ENCODE measurements at regions not wholly inside any gene's neighbourhood (a gene's known extent, or its start where the extent isn't known, plus 50 kb on each side); places are given as distances from the start of the nearest gene placed in this dataset.

DNA sequence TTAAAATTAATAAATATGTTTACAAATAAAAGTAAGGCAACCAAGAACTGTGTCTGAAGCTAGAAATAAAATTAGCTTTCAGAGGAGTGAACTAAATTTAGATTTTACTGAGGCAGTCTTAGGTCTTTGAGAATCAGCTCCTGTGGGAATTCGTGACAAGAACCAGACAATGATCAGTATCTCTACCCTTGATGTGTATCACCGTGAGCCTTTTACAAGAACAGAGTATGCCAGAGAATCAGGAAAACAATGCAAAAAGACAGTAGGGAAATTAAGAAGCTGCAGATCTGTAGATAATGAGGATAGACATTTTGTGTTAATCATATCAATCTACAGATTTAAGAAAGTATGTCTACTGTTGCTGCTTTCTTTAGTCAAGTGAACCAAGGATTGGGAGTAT, 351.0 kb downstream of the COL11A1 start:
- intact Hi-C loops (cut with micrococcal nuclease), result no loop called here
- H3K9me3 Mint-ChIP-seq (ENCODE audit: unreplicated experiment), result no peaks in the 10 kb centered on the region
- H3K36me3 Mint-ChIP-seq (ENCODE audit: insufficient read depth, unreplicated experiment), result no peaks in the 10 kb centered on the region
- POLR2A ChIA-PET, result interaction anchor here (0.6 kb wide), 1 partner anchor 8 kb away, joined by 3 read pairs; no protein-coding TSS in a partner anchor
- H3K4me3 Mint-ChIP-seq (ENCODE audit: unreplicated experiment), result no peak overlapping the region
- TF ChIP-seq, protein P1, sequence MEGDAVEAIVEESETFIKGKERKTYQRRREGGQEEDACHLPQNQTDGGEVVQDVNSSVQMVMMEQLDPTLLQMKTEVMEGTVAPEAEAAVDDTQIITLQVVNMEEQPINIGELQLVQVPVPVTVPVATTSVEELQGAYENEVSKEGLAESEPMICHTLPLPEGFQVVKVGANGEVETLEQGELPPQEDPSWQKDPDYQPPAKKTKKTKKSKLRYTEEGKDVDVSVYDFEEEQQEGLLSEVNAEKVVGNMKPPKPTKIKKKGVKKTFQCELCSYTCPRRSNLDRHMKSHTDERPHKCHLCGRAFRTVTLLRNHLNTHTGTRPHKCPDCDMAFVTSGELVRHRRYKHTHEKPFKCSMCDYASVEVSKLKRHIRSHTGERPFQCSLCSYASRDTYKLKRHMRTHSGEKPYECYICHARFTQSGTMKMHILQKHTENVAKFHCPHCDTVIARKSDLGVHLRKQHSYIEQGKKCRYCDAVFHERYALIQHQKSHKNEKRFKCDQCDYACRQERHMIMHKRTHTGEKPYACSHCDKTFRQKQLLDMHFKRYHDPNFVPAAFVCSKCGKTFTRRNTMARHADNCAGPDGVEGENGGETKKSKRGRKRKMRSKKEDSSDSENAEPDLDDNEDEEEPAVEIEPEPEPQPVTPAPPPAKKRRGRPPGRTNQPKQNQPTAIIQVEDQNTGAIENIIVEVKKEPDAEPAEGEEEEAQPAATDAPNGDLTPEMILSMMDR (IDR thresholded peaks at IDR 0.05; ENCODE audit: unreplicated experiment), result no peak
- H3K27me3 Mint-ChIP-seq (ENCODE audit: insufficient read depth, unreplicated experiment), result no peaks in the 10 kb centered on the region
- CTCF ChIA-PET, result no interaction called here
- no peak for DNase-seq (ENCODE audit: unreplicated experiment)
- H3K4me1 Mint-ChIP-seq (ENCODE audit: insufficient read depth, unreplicated experiment), result no peaks in the 10 kb centered on the region
- H3K27ac Mint-ChIP-seq (ENCODE audit: low read depth, unreplicated experiment), result no peak overlapping the region
- BruUV-seq (replicated peaks), result no TSS peak

DNA sequence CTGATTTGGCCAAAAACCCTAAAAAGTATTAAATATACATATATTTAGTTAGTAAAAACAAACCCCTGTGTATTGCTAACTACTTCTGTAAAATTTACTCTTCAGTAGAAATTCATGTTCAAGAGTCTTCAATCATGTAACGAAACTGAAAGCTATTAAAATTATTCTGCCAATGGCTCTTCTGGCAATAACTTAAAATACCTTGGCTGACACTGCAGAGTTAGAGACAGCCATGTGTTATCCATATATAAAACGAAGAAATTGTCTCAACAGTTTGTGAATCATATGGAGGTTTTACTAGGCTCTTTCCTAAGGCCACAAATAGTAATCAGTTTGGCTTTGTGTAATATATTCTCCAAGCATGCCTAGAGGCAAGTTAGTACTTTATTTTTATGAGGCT, 357.2 kb downstream of the COL11A1 start:
- ChIA-PET CTCF (no interaction called here), POLR2A (no interaction called here)
- Mint-ChIP-seq H3K9me3 (ENCODE audit: unreplicated experiment) (no peaks in the 10 kb centered on the region), H3K27me3 (ENCODE audit: insufficient read depth, unreplicated experiment) (no peaks in the 10 kb centered on the region), H3K36me3 (ENCODE audit: insufficient read depth, unreplicated experiment) (no peaks in the 10 kb centered on the region), H3K4me3 (ENCODE audit: unreplicated experiment) (no peak overlapping the region), H3K4me1 (ENCODE audit: insufficient read depth, unreplicated experiment) (no peaks in the 10 kb centered on the region), H3K27ac (ENCODE audit: low read depth, unreplicated experiment) (no peak overlapping the region)
- TF ChIP-seq, protein P1 (IDR thresholded peaks at IDR 0.05; ENCODE audit: unreplicated experiment), result no peak
- DNase-seq (ENCODE audit: unreplicated experiment), result no peak
- BruUV-seq (replicated peaks), result no TSS peak
- intact Hi-C loops (cut with micrococcal nuclease), result no loop called here

DNA sequence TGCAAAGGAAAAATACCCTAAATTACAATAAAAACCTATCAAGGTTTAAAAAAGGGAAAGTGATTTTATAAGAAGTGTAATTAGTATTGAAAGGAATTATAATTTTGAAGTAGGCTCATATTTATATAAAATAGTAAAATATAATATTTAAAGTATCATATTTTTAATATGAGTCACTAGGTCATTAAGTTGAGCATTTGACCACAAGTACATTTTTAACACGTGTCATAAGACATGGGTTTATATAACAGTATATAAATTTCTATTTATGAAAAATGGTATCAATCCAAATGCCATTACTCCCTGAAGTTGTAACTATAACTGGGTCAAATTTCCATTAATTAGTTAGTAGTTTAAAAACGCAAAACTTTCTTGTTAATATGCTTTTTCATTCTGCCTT, 365.9 kb downstream of the COL11A1 start:
- CTCF ChIA-PET, result no interaction called here
- POLR2A ChIA-PET, result no interaction called here
- TF ChIP-seq, protein P1 (IDR thresholded peaks at IDR 0.05; ENCODE audit: unreplicated experiment), result no peak
- H3K4me3 Mint-ChIP-seq (ENCODE audit: unreplicated experiment), result no peak overlapping the region
- no peak for DNase-seq (ENCODE audit: unreplicated experiment)
- no TSS peak for BruUV-seq (replicated peaks)
- H3K9me3 Mint-ChIP-seq (ENCODE audit: unreplicated experiment), result peaks cover 9% of the 10 kb centered on the region
- no peaks in the 10 kb centered on the region for H3K4me1 Mint-ChIP-seq (ENCODE audit: insufficient read depth, unreplicated experiment)
- no peak overlapping the region for H3K27ac Mint-ChIP-seq (ENCODE audit: low read depth, unreplicated experiment)
- intact Hi-C loops (cut with micrococcal nuclease), result no loop called here
- peaks cover 11% of the 10 kb centered on the region for H3K27me3 Mint-ChIP-seq (ENCODE audit: insufficient read depth, unreplicated experiment)
- H3K36me3 Mint-ChIP-seq (ENCODE audit: insufficient read depth, unreplicated experiment), result no peaks in the 10 kb centered on the region

DNA sequence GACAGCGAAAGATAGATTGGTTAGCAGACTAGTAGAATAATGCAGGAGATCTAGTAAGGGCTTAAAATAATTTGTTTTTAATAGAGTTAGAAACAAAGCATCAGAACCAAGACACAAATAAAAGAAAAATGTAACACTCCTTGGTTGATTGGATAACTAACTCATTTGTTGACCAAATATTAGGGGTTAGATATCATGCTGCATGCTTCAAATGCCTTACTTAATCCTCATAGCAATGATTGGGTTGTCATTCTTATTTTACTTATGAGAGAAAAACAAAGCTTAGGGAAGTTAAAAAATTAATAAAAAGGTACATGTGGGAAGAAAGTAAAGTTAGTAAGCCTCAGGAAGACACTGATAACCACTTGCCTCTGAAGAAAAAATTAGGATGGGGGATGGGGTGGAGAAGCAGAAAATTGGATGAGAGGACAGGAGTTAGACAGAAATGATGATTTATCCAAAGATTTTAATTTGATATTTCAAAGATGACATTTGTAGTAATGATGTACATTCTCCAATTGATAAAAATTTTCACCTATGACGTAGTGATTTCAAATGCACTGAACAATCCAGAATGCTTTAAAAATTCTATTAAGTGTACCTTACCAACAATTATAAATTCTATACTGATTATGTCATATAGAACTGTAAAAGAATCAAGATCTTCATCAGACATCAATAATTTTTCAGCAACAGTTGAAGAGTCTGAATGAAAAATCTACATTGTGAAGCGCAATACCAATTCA, 374.7 kb downstream of the COL11A1 start:
- ChIA-PET POLR2A (no interaction called here), CTCF (no interaction called here)
- Mint-ChIP-seq H3K27ac (ENCODE audit: low read depth, unreplicated experiment) (no peak overlapping the region), H3K36me3 (ENCODE audit: insufficient read depth, unreplicated experiment) (no peaks in the 10 kb centered on the region), H3K4me1 (ENCODE audit: insufficient read depth, unreplicated experiment) (peaks cover 10% of the 10 kb centered on the region), H3K27me3 (ENCODE audit: insufficient read depth, unreplicated experiment) (peaks cover 14% of the 10 kb centered on the region), H3K4me3 (ENCODE audit: unreplicated experiment) (no peak overlapping the region), H3K9me3 (ENCODE audit: unreplicated experiment) (no peaks in the 10 kb centered on the region)
- DNase-seq (ENCODE audit: unreplicated experiment), result no peak
- intact Hi-C loops (cut with micrococcal nuclease), result no loop called here
- TF ChIP-seq, protein P1 (IDR thresholded peaks at IDR 0.05; ENCODE audit: unreplicated experiment), result no peak
- no TSS peak for BruUV-seq (replicated peaks)

All from MCF 10A (cell line).